ENCODE measurements at regions not wholly inside any gene's neighbourhood (a gene's known extent, or its start where the extent isn't known, plus 50 kb on each side); places are given as distances from the start of the nearest gene placed in this dataset.

DNA sequence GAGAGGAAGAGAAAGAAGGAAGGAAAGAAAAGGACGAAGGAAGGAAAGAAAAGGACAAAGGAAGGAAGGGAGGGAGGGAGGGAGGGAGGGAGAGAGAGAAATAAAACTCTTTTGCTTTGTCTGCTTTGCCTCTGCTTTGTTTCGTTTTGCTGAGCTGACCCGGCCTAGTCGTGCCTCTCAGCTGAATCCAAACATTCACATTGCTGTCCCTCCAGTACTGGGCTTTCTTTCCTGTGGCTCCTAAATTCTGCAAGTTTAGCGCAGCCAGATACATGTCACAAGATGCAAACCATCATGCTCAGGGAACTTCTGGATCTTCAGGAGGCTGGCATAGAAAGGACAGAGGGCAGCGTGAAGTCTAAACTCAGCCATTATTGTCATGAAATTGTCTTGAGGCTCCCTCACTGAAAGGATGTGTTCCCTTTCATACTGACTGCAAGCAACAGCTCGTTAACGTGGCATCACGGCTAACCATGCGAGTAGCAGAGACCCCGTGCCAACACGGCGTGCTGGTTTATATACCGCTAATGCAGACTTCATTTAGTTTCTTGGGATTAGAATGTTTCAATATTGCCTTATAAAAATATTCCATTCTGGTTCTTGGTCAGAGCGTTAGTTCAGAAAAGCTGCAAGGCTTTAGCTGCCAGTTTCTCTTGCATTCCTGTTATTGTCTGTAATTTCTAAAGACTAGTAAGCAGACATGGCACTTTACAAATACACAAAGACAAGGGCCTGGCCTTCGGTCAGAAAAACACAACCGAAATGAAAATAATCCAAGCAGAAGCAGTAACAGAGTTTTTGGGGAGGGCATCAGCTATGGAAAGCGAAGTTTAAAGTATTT lies 94.2 kb downstream of the TMEM174 start:
- no peak for DNase-seq (ENCODE audit: low read depth, low spot score)

GRCh38 chr5:73266176-73266738 lies 93.3 kb downstream of the TMEM174 start:
- DNase-seq (ENCODE audit: low read depth, low spot score) = no peak

GRCh38 chr5:73265641-73266040 lies 92.6 kb downstream of the TMEM174 start:
- no peak for DNase-seq (ENCODE audit: low read depth, low spot score)

DNA sequence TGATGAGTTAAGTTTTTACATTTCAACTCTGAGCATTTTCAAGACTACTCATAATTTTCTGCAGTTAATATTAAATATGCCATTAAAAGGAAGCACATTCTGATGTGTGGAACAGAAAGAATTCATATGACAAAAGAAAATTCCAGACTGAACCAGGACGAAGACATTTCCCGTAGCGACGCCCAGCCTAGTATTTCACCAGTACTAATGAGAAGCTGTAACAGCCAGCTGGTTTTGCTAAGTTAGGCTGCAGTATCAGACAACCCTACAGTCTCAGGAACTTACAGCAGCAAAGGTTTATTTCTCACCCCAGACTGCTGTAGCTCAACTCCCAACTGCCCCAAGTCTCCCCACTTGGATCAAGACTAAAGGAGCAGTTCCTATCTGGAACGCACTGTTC lies 91.6 kb downstream of the TMEM174 start:
- no peak for DNase-seq (ENCODE audit: low read depth, low spot score)

- no peak for DNase-seq (ENCODE audit: low read depth, low spot score)
Measured at GRCh38 chr5:73263001-73263710, 90.2 kb downstream of the TMEM174 start.

- DNase-seq (ENCODE audit: low read depth, low spot score) = no peak
Measured at GRCh38 chr5:73256862-73257261, 83.9 kb downstream of the TMEM174 start.

DNA sequence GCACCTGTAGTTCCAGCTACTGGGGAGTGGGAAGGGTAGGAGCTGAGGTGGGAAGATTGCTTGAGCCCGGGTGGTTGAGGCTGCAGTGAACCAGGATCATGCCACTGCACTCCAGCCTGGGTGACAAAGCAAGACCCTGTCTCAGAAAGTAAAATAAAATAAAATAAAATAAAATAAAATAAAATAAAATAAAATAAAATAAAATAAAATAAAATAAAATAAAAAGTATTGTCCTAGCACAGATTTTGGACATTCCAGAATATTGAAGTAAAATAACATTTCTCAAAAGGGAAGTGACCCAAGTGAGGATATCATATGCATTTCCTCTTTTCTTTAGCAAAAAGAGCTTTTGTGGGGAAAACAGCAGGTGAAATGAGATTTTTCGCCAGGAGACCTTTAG lies 83.5 kb downstream of the TMEM174 start:
- DNase-seq (ENCODE audit: low read depth, low spot score) = no peak

GRCh38 chr5:73256012-73256411 lies 83.0 kb downstream of the TMEM174 start:
- no peak for DNase-seq (ENCODE audit: low read depth, low spot score)

- DNase-seq (ENCODE audit: low read depth, low spot score) = no peak
Measured at GRCh38 chr5:73254642-73255041, 81.6 kb downstream of the TMEM174 start.

GRCh38 chr5:73253047-73253660 lies 80.2 kb downstream of the TMEM174 start:
- no peak for DNase-seq (ENCODE audit: low read depth, low spot score)

GRCh38 chr5:73250645-73251044 lies 77.7 kb downstream of the TMEM174 start:
- no peak for DNase-seq (ENCODE audit: low read depth, low spot score)

DNA sequence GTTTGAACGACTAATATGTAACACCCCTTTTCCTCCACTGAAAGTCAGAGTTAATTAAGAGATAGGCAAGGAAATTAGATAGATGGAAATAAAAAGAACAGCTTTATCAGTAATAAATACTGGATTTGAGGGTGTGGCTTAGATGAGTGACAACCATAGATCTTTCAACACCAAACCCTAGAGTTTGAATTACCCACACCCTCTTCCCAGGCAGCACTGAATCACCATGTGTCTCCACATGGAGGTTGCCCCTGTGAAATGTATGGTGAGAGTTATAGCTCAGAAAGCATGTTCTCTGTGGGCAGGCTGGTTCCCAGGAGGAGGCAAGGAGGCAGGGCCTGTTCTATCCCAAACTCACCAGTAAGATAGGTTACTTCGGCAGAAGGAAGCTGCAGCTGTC lies 69.7 kb downstream of the TMEM174 start:
- DNase-seq (ENCODE audit: low read depth, low spot score) = no peak

DNA sequence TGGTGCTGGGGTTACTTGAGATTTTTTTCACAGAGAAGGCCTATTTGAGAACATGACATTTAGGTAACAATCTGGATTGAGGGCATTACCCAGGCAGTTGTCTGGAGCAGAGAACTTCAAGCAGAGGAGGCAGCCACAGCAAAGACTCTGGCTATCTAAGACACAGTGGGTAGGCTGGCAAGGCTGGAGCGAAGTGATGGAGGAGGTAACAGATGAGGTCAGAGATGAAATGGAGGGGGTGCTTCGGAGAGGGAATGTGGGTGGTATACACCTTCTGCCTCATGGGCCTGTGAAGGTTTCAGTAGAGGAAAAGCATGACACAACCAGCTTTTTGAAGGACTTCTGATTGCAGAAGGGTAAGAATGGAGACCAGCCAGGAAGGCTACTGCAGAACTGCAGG lies 65.9 kb downstream of the TMEM174 start:
- no peak for DNase-seq (ENCODE audit: low read depth, low spot score)

DNA sequence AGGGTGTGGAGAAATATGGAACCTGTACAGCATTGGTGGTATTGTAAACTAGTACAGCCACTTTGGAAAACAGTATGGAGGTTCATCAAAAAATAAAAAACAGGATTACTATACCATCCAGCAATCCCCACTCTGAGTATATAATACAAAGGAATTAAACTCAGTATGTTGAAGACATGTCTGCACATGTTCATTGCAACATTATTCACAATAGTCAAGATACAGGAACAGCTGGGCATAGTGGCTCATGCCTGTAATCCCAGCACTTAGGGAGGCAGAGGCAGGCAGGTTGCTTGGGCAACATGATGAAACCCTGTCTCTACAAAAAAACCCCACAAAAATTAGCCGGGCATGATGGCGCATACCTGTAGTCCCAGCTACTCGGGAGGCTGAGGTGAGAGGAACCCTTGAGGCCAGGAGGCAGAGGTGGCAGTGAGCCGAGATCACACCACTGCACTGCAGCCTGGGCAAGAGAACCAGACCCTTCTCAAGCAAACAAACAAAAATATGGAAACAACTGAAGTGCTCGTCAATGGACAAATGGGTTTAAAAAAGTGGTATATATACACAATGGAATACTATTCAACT lies 63.6 kb downstream of the TMEM174 start:
- DNase-seq (ENCODE audit: low read depth, low spot score) = no peak

- no peak for DNase-seq (ENCODE audit: low read depth, low spot score)
Measured at GRCh38 chr5:73234204-73234555, 61.2 kb downstream of the TMEM174 start.

DNA sequence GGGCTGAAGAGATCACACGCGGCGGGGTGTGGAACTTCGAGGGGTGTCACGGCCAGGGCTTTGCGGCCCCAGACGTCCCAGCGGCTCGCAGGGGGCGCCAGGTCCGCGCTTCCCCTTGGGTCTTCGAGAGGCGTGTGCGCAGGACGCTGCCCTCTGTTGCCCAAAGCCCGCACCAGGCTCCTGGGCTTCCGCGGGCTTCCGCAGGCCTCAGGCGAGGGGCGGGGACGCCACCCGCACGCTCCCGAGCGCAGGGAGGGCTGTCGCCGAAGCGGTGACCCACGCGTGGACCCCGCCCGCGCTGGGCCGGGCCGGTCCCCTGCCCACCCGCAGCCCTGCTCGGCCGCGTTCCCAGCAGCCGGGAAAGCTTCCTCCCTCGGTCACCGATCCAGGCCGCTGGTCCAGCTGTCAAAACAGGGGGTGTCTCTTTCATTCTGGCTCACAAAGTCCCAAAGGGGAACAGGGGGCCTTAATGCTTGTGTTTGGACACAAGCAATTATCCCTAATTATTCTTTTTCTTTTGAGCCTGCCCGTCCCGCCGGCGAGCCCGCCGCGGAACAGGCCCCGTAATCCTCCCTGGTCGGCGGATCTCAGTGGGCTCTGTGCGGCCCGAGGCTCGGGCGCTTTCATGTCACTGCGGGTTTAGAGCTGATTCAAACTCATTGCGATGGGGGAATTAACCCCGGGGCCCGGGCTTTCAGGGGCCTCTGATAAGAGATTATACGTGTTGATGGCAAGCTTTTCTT lies 60.6 kb downstream of the TMEM174 start:
- DNase-seq (ENCODE audit: low read depth, low spot score) = no peak

GRCh38 chr5:73233053-73233460 lies 60.1 kb downstream of the TMEM174 start:
- no peak for DNase-seq (ENCODE audit: low read depth, low spot score)

- DNase-seq (ENCODE audit: low read depth, low spot score) = no peak
Measured at GRCh38 chr5:73232266-73233041, 59.5 kb downstream of the TMEM174 start.

GRCh38 chr5:73231246-73231778 lies 58.3 kb downstream of the TMEM174 start:
- DNase-seq (ENCODE audit: low read depth, low spot score) = no peak
